ENCODE measurements at regions not wholly inside any gene's neighbourhood (a gene's known extent, or its start where the extent isn't known, plus 50 kb on each side); places are given as distances from the start of the nearest gene placed in this dataset.

DNA sequence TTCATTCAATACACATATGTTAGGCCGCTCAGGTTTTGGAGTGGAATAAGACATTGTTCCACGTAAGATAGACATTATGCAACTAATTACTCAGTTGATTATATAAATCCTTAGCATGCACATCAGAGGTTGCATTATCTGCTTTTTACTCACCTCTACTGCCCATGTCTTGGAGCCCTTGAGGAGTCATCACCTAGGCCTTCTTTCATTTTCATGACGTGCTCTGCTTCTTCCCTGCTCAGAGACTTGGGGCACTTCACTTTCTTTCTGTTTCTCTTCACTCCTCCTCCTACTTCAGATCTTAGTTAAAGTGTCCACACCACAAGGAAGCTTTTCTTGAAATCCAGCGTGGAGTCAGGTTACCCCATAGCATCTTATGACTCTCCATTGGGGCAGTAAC is 241.1 kb downstream of the TLR4 start:
- DNase-seq, result no peak

GRCh38 chr9:117951127-117951526 is 246.9 kb downstream of the TLR4 start:
- no peak for DNase-seq

DNA sequence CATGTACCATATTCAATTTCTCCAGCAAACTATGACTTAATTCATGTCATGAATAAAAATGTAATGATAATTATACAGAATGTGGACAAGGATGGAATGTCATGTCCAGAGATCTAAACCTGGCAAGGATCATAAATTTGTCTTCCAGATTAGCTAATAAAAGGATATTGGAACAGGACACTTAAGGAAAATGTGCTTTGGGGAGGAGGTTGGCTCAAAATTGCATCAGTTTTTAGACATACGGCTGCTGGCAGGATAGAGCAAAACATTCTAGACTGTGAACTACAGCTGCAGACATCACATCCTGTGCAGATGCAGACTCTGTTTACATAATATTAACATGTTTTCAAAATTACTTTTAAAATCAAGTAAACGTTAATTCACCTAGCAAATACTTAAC is 248.4 kb downstream of the TLR4 start:
- no peak for DNase-seq

DNA sequence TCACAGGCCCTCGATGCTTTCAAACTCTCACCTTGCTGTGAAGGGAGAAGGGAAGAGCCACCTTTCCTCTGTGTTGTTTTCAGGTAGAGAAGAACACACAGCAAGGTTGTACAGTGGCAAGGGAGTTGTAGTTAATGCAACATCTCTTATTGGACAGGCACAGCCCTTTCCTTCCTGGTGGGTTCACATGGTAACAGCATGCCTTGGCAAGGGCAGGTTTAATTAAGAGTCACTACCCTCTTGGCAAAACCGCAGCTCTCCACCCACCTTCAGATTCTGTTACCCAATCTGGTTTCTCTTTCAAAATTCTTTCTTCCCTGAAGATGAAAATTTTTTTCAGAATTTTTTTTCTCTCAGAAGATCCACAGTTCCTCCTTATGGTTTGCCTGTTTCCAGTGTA is 253.1 kb downstream of the TLR4 start:
- DNase-seq, result no peak

- DNase-seq, result no peak
Observed at GRCh38 chr9:117958726-117959125, 254.5 kb downstream of the TLR4 start.

DNA sequence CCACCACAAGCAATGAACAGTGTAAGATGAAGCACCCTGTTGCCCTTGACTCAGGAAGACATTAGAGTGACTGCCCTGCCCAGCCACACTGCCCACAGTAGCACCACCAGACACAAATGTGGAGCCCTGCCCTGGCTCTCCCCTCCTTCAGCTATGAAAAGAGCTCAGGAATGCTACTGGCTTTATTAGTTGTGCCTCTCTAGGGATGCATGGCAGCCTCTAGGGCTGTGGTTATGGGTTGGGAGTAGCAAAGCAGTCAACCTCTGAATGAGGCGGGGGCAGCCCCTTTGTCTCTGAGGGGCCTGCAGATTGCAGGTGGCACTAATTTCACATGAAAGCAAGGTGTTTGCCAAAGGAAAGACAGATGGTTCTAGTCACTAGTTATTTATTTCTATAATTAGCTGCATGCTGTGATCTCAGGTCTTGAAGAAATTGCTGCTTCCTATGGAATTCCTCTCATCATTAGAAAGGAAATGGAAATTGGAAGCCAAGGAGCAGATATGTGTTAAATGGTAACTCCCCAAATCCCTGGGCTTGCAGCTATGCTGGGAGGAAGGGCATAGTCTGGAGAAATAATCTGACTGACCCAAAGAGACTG is 259.4 kb downstream of the TLR4 start:
- DNase-seq, result no peak

- no peak for DNase-seq
Observed at GRCh38 chr9:117970276-117971050, 266.3 kb downstream of the TLR4 start.

GRCh38 chr9:117974108-117974507 is 269.9 kb downstream of the TLR4 start:
- no peak for DNase-seq

GRCh38 chr9:117979914-117980313 is 275.7 kb downstream of the TLR4 start:
- DNase-seq, result no peak

GRCh38 chr9:117987945-117988344 is 283.7 kb downstream of the TLR4 start:
- no peak for DNase-seq

- DNase-seq, result no peak
Observed at GRCh38 chr9:117992006-117992405, 287.8 kb downstream of the TLR4 start.

DNA sequence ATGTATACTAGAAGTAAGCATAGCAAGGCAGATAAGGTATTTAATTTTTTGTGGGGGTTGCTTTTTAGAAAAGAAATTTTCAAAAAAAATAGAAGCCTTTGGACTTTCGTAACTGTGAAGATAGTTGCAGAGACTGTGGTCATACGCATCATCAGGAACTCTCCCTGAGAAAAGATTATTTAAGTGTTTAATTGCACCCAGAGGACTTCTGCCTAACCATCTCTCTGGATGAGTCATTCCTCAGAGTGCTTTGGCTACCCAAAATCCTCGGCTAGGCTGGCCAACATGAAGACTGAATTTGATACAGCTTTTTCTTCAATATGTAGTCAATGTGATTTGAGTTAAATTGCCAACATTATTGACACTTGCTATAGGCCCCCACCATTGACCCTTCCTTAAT is 296.4 kb downstream of the TLR4 start:
- DNase-seq, result no peak

- DNase-seq, result no peak
Observed at GRCh38 chr9:118003240-118003639, 299.0 kb downstream of the TLR4 start.

GRCh38 chr9:118008246-118008645 is 304.0 kb downstream of the TLR4 start:
- DNase-seq, result no peak

DNA sequence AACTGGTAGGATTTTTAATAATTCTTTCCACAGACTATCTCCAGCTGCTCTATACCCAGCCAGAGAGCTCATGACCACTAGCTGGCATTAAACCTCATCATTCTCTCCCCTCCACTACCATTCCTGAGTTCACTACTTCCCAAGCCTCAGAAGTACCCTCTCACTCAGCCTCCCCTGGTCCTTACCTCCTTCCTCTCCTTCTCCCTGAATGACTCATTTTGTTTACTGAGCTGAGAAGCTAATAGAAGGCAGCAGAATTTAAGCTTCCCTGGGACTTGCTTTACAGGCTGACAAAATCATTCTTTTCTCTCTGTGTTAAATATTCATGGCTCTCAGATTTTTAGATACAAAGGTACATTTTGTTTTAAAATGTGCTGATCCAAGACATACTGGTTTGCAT is 305.4 kb downstream of the TLR4 start:
- no peak for DNase-seq

GRCh38 chr9:118017607-118018122 is 313.5 kb downstream of the TLR4 start:
- no peak for DNase-seq

DNA sequence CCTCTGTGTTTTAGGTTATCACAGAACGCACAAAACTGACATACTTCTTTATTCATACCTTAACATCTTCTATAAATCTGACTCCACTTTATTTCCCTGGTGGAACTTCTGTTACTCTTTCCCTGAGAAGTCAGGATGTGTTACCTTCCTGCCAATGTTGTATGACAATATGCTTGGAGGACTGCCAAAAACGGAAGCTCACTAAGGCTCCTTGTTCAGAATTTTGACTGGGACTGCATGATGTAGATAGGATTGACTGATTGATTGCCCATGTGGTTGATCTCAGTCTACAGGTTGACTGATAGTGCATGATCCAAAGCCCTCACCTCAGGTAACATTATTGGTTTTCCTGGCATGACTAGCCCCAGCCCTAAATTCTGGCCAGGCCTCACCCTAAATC is 319.4 kb downstream of the TLR4 start:
- no peak for DNase-seq

GRCh38 chr9:118028225-118028624 is 324.0 kb downstream of the TLR4 start:
- no peak for DNase-seq

GRCh38 chr9:118029425-118029824 is 325.2 kb downstream of the TLR4 start:
- DNase-seq, result no peak

DNA sequence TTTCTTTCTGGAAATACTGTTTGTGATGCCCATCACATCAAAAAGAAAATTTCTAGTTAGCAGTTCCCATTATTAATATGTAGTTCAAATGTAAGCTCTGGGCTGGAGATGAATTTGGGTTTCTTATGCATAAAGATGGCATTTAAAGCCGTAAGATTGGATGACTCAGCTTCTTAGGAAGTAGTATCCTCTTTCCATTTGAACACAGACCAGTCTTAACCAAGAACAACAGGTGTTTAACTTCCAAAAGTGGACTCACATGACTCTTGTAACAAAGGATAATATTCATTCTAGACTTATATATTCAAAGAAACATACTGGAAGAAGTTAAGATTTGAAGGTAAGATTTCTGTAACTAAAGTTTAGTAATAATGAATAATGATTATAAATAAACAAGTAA is 330.5 kb downstream of the TLR4 start:
- no peak for DNase-seq

GRCh38 chr9:118038713-118039112 is 334.5 kb downstream of the TLR4 start:
- no peak for DNase-seq

DNA sequence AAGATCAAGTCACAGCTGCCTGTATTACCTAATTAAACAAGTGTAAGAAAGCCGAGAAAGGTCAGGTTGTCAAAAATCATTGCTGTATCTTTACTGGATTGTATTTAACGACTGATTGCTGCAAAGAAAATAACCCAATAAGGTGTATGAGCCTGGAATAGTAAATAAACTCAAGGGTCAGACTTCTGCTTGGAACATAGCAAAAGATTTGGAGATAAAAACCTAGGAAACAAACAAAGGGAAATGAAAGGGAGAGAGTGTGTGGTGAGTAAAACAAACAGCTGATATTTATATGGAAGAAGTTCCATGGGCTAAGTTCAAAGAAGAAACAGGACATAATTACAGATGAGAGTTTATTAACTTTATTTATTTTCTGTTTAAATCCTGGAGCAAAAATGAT is 354.0 kb downstream of the TLR4 start:
- DNase-seq, result no peak

DNA sequence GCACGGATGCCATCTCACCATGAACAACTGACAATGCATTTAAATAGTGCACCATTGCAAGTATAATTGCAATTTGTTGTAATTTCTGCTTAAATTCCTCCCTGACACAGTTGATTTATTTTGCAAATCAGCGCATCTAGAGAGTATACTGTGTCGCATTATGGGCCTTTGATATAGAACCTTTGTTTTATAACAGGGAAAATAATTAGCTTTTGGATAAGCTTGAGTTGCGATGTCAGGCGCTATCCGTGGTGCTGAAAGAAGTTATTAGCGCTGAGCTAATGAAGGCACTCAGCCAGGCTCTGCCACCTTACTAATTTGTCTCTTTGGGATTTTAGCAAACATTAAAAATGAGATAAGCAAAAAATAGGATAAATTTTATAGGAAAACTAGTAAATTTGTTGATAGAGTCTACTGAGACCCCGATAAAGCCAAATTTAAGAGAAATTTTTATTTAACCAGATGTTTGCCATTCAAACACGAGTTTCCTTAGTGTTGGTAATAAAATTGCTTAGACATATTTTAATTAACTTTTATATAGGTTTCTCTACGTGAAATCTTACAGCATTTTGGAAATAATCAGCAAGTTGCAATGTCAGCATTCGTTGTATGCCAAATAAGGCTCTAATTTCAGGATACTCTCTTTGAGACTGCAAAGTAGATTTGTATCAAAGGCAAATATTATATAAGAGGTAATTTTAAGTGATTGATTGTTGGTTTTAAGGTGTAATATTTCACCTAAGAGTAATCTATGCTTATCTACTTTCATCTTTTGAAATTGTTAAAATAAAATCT is 355.5 kb downstream of the TLR4 start:
- no peak for DNase-seq

- no peak for DNase-seq
Observed at GRCh38 chr9:118083161-118083560, 379.0 kb downstream of the TLR4 start.
